A549 (cell line): ENCODE measurements at regions not wholly inside any gene's neighbourhood (a gene's known extent, or its start where the extent isn't known, plus 50 kb on each side); places are given as distances from the start of the nearest gene placed in this dataset.
A peak's percentile ranks its signal among the peaks of the same experiment; 100 is the strongest.

Experiments used
- ATAC-seq, 2 experiments: fragments of 200-7000 bp in 1 of 2; fragments of >200 bp in 1 of 2; cut with Nextera tagmentation in 1 of 2; cut with Tn5 transposase in 1 of 2; 3 replicates each; pipeline versions ENCODE4 v1.8.0 to v1.9.1; 2018 to 2020; ENCODE audit warnings: mild to moderate bottlenecking in 1 of 2, moderate library complexity in 1 of 2
- CTCF ChIA-PET: fragments of 300-600 bp; sonication (Branson Sonifier 250); formaldehyde crosslinking; extraction: SDS; loops from one replicate; lab custom pipeline; 2021; ENCODE audit warnings: antibody characterized with exemption, inconsistent platforms; lab: Yijun Ruan, JAX
- POLR2A ChIA-PET: fragments of 350-600 bp; formaldehyde crosslinking; extraction: SDS; loops from one replicate; lab custom pipeline; 2021; ENCODE audit warnings: antibody characterized with exemption, inconsistent platforms; lab: Yijun Ruan, JAX
- DNase-seq, 2 experiments: peaks; one replicate each; pipeline versions ENCODE4 v3.0.0 to v3.0.0-alpha.2; 2011 to 2016; ENCODE audit warnings: low read depth in 1 of 2, low spot score in 1 of 2
- FAIRE-seq: peaks from 2 replicates; lab custom pipeline; 2011; peaks lifted over from hg19 to GRCh38; lab: Jason Lieb, UNC
- H3K27ac ChIP-seq, 2 experiments: fragments of >200 bp; sonication (Bioruptor Twin); formaldehyde crosslinking; 3 replicates each; pipeline ENCODE4 v1.5.1; 2016 to 2017
- H3K4me1 ChIP-seq: fragments of >200 bp; sonication (Bioruptor Twin); formaldehyde crosslinking; 3 replicates; pipeline ENCODE4 v1.6.1; 2016
- H3K4me2 ChIP-seq: fragments of >200 bp; sonication (Bioruptor Twin); formaldehyde crosslinking; 3 replicates; pipeline ENCODE4 v1.6.1; 2016
- H3K4me3 ChIP-seq: fragments of >200 bp; sonication (Bioruptor Twin); formaldehyde crosslinking; 3 replicates; pipeline ENCODE4 v1.5.1; 2016
- H3K9me3 ChIP-seq: fragments of >200 bp; sonication (Bioruptor Twin); formaldehyde crosslinking; 3 replicates; pipeline ENCODE4 v1.6.1; 2016
- CBX8 ChIP-seq: fragments of 200-600 bp; sonication (generic); IDR thresholded peaks from 2 replicates; pipeline ENCODE4 v1.6.1; 2016
- CHD4 ChIP-seq: fragments of 200-600 bp; sonication (generic); IDR thresholded peaks from 2 replicates; pipeline ENCODE4 v1.6.1; 2016; ENCODE audit warnings: antibody characterized with exemption, mild to moderate bottlenecking, borderline replicate concordance
- CTCF ChIP-seq: fragments of >200 bp; sonication (Bioruptor Twin); formaldehyde crosslinking; IDR thresholded peaks from 3 replicates; pipeline ENCODE4 v1.5.1; 2016
- E2F6 ChIP-seq: IDR thresholded peaks from 2 replicates; pipeline ENCODE4 v1.6.1; 2012; ENCODE audit warnings: low read depth, borderline replicate concordance
- EHMT2 ChIP-seq: fragments of 200-600 bp; sonication (generic); IDR thresholded peaks from 2 replicates; pipeline ENCODE4 v1.6.1; 2016; ENCODE audit warnings: antibody characterized with exemption, low read depth, mild to moderate bottlenecking, moderate library complexity
- EP300 ChIP-seq, 2 experiments: fragments of >200 bp; sonication (Bioruptor Twin); formaldehyde crosslinking; IDR thresholded peaks; 2 replicates in 1 of 2; 3 replicates in 1 of 2; pipeline ENCODE4 v1.6.1; 2016 to 2017
- GATA3 ChIP-seq: IDR thresholded peaks from 2 replicates; pipeline ENCODE4 v1.6.1; 2012; ENCODE audit warnings: borderline replicate concordance
- HDAC2 ChIP-seq: fragments of 200-600 bp; sonication (generic); IDR thresholded peaks from 2 replicates; pipeline ENCODE4 v1.6.1; 2016
- HOXA7 ChIP-seq: fragments of 250-450 bp; sonication (Bioruptor Pico); IDR thresholded peaks from 2 replicates; pipeline ENCODE4 v1.5.0; 2020; ENCODE audit warnings: mild to moderate bottlenecking, moderate library complexity
- JUN ChIP-seq, 2 experiments: fragments of >200 bp; sonication (Bioruptor Twin); formaldehyde crosslinking; IDR thresholded peaks; 2 replicates in 1 of 2; 3 replicates in 1 of 2; pipeline ENCODE4 v1.6.1; 2016 to 2017
- KDM5A ChIP-seq: fragments of 200-600 bp; sonication (generic); IDR thresholded peaks from 2 replicates; pipeline ENCODE4 v1.6.1; 2016; ENCODE audit warnings: antibody characterized with exemption, mild to moderate bottlenecking
- MAZ ChIP-seq: fragments of 150-350 bp; IDR thresholded peaks from 2 replicates; pipeline ENCODE4 v1.6.1; 2014; ENCODE audit warnings: antibody characterized with exemption, low read depth, low read length, borderline replicate concordance
- NFE2L2 ChIP-seq: fragments of 150-350 bp; conservative IDR thresholded peaks from 2 replicates; pipeline ENCODE4 v1.6.1; 2014; ENCODE audit warnings: low read length
- NR3C1 ChIP-seq: fragments of >200 bp; sonication (Bioruptor Twin); formaldehyde crosslinking; IDR thresholded peaks from 3 replicates; pipeline ENCODE4 v1.6.1; 2017
- POLR2AphosphoS2 ChIP-seq: conservative IDR thresholded peaks from 2 replicates; pipeline ENCODE4 v1.6.1; 2012; ENCODE audit warnings: low read length, improper control_type of control experiment, inconsistent platforms
- RARB ChIP-seq: fragments of 250-450 bp; sonication (Bioruptor Pico); IDR thresholded peaks from 2 replicates; pipeline ENCODE4 v1.8.0; 2021; ENCODE audit warnings: mild to moderate bottlenecking, moderate library complexity
- RCOR1 ChIP-seq: fragments of 150-350 bp; IDR thresholded peaks from 2 replicates; pipeline ENCODE4 v1.6.1; 2014; ENCODE audit warnings: antibody characterized with exemption, low read length, low read depth
- SMC3 ChIP-seq: fragments of >200 bp; sonication (Bioruptor Twin); formaldehyde crosslinking; IDR thresholded peaks from 3 replicates; pipeline ENCODE4 v1.6.1; 2018; ENCODE audit warnings: inconsistent platforms
- SREBF2 ChIP-seq: fragments of 450-650 bp; IDR thresholded peaks from 2 replicates; pipeline ENCODE4 v1.6.1; 2014; ENCODE audit warnings: mild to moderate bottlenecking, moderate library complexity
- TP53 ChIP-seq: fragments of 250-450 bp; sonication (Bioruptor Pico); IDR thresholded peaks from 2 replicates; pipeline ENCODE4 v1.5.0; 2021; ENCODE audit warnings: mild to moderate bottlenecking, moderate library complexity
- USF2 ChIP-seq: fragments of 450-650 bp; IDR thresholded peaks from 2 replicates; pipeline ENCODE4 v1.6.1; 2014; ENCODE audit warnings: antibody characterized with exemption
- ZC3H11A ChIP-seq: fragments of 450-650 bp; IDR thresholded peaks from 2 replicates; pipeline ENCODE4 v1.6.1; 2014; ENCODE audit warnings: antibody characterized with exemption, mild to moderate bottlenecking
- ZNF302 ChIP-seq: fragments of 250-450 bp; sonication (Bioruptor Pico); IDR thresholded peaks from 2 replicates; pipeline ENCODE4 v1.9.0; 2021; ENCODE audit warnings: inconsistent platforms, mild to moderate bottlenecking, moderate library complexity
- ZSCAN20 ChIP-seq: fragments of 250-450 bp; sonication (Bioruptor Pico); IDR thresholded peaks from 2 replicates; pipeline ENCODE4 v1.8.0; 2022; ENCODE audit warnings: mild to moderate bottlenecking, moderate library complexity
- WGBS: methylation state at CpG from one replicate; pipeline ENCODE4 v1.1.6; 2017; ENCODE audit errors: missing lambda C conversion rate; 5-methylcytosine and 5-hydroxymethylcytosine counted together

GRCh38 chr5:107257885-107258520, 412.7 kb downstream of the EFNA5 start:
- ChIA-PET POLR2A (no interaction called here), CTCF (interaction anchor here (0.6 to 1.2 kb wide), 4 partner anchors 9 to 22 kb away, joined by 3 to 5 read pairs (median 3); no protein-coding TSS in a partner anchor)
- TF ChIP-seq GATA3 (no peak), CTCF (no peak), KDM5A (no peak), NFE2L2 (no peak), USF2 (no peak), POLR2AphosphoS2 (no peak), CHD4 (no peak)
- FAIRE-seq (peak; percentile 39), DNase-seq (peak in 1 of 2 experiments; percentile 12), ATAC-seq (peak; percentile 43 to 44; a peak in 3 of 6 replicates)
- 63% methylated on average over 2 of the region's 2 CpGs for WGBS
- H3K4me1 ChIP-seq = no peaks in the 10 kb centered on the region
- no peak overlapping the region for H3K4me3 ChIP-seq
- H3K4me2 ChIP-seq = no peak overlapping the region
- no peaks in the 10 kb centered on the region for H3K9me3 ChIP-seq
- 0 out of 6 replicates have a peak overlapping the region, but pooled peaks of 1 of the 2 experiments have one; percentile 26 for H3K27ac ChIP-seq

GRCh38 chr5:107254902-107255234, 415.9 kb downstream of the EFNA5 start:
- DNase-seq = no peak
- no peak overlapping the region for H3K27ac ChIP-seq

GRCh38 chr5:107254214-107254901, 416.4 kb downstream of the EFNA5 start:
- ChIA-PET CTCF (interaction anchor here (1.7 kb wide), 1 partner anchor 117 kb away, joined by 3 read pairs; no protein-coding TSS in a partner anchor), POLR2A (no interaction called here)
- no peak overlapping the region for H3K27ac ChIP-seq
- FAIRE-seq = no peak
- no peaks in the 10 kb centered on the region for H3K4me1 ChIP-seq
- no peak for TF ChIP-seq SMC3
- TF ChIP-seq EP300 (IDR thresholded peaks at IDR 0.05) = no peak
- TF ChIP-seq NR3C1 = no peak
- TF ChIP-seq JUN (IDR thresholded peaks at IDR 0.05) = no peak
- 72% methylated on average over 6 of the region's 6 CpGs for WGBS
- DNase-seq = no peak
- H3K4me3 ChIP-seq = no peak overlapping the region
- no peak overlapping the region for H3K4me2 ChIP-seq
- ATAC-seq = no peak
- H3K9me3 ChIP-seq = no peaks in the 10 kb centered on the region

More at GRCh38 chr5:107254902-107255234, 415.9 kb downstream of the EFNA5 start:
- no peak for FAIRE-seq
- Histone ChIP-seq H3K4me1 (no peaks in the 10 kb centered on the region), H3K4me2 (no peak overlapping the region), H3K4me3 (no peak overlapping the region), H3K9me3 (no peaks in the 10 kb centered on the region)
- ChIA-PET CTCF (interaction anchor here (1.7 kb wide), 1 partner anchor 117 kb away, joined by 3 read pairs; no protein-coding TSS in a partner anchor), POLR2A (no interaction called here)
- TF ChIP-seq CBX8 (no peak), HOXA7 (CRISPR knock-in tag) (no peak), EHMT2 (no peak), RARB (CRISPR knock-in tag) (no peak), MAZ (no peak), RCOR1 (no peak), E2F6 (no peak), TP53 (CRISPR knock-in tag) (no peak), ZC3H11A (no peak), ZNF302 (CRISPR knock-in tag) (no peak), SMC3 (no peak), HDAC2 (no peak), SREBF2 (no peak), ZSCAN20 (CRISPR knock-in tag) (no peak)
- no peak for ATAC-seq
- WGBS = 95% methylated on average over 4 of the region's 4 CpGs
